HEK293T (cell line): ENCODE measurements at regions not wholly inside any gene's neighbourhood (a gene's known extent, or its start where the extent isn't known, plus 50 kb on each side); places are given as distances from the start of the nearest gene placed in this dataset.
"Not testable (repeated sequence)": the region's sequence is repeated elsewhere in the genome, so short reads cannot be mapped to it uniquely, and the experiment has no call there.

ENCODE experiments used
- CTCF ChIA-PET: fragments of 350-600 bp; formaldehyde crosslinking; extraction: SDS; loops from one replicate; lab custom pipeline; 2021; ENCODE audit warnings: antibody characterized with exemption, inconsistent platforms; lab: Yijun Ruan, JAX
- POLR2A ChIA-PET: fragments of 350-600 bp; formaldehyde crosslinking; extraction: SDS; loops from one replicate; lab custom pipeline; 2020; ENCODE audit warnings: antibody characterized with exemption, inconsistent platforms; lab: Yijun Ruan, JAX
- DNase-seq: peaks from one replicate; pipeline ENCODE4 v3.0.0; 2012; ENCODE audit warnings: mixed read lengths; ENCODE audit errors: extremely low spot score
- ARNT ChIP-seq: fragments of 450-650 bp; IDR thresholded peaks from 2 replicates; pipeline ENCODE4 v1.6.1; 2017; ENCODE audit warnings: mild to moderate bottlenecking
- BHLHE40 ChIP-seq: fragments of 450-650 bp; IDR thresholded peaks from 2 replicates; pipeline ENCODE4 v1.6.1; 2016; ENCODE audit warnings: mild to moderate bottlenecking, moderate library complexity, borderline replicate concordance
- CTBP1 ChIP-seq: fragments of 450-650 bp; IDR thresholded peaks from 2 replicates; pipeline ENCODE4 v1.6.1; 2016; ENCODE audit warnings: borderline replicate concordance
- ELF4 ChIP-seq: fragments of 450-650 bp; IDR thresholded peaks from 2 replicates; pipeline ENCODE4 v1.6.1; 2017; ENCODE audit warnings: antibody characterized with exemption
- FOXA1 ChIP-seq: fragments of 450-650 bp; IDR thresholded peaks from 2 replicates; pipeline ENCODE4 v1.6.1; 2016; ENCODE audit warnings: mild to moderate bottlenecking
- FOXK2 ChIP-seq: fragments of 450-650 bp; IDR thresholded peaks from 2 replicates; pipeline ENCODE4 v1.6.1; 2016; ENCODE audit warnings: mild to moderate bottlenecking
- FOXM1 ChIP-seq: fragments of 450-650 bp; IDR thresholded peaks from 2 replicates; pipeline ENCODE4 v1.6.1; 2017; ENCODE audit warnings: mild to moderate bottlenecking, borderline replicate concordance
- HDGF ChIP-seq: fragments of 450-650 bp; IDR thresholded peaks from 2 replicates; pipeline ENCODE4 v1.6.1; 2017; ENCODE audit warnings: antibody characterized with exemption, borderline replicate concordance
- L3MBTL2 ChIP-seq: fragments of 450-650 bp; conservative IDR thresholded peaks from 2 replicates; pipeline ENCODE4 v1.6.1; 2016; ENCODE audit warnings: mild to moderate bottlenecking
- LEF1 ChIP-seq: fragments of 450-650 bp; IDR thresholded peaks from 2 replicates; pipeline ENCODE4 v1.6.1; 2017; ENCODE audit warnings: mild to moderate bottlenecking, borderline replicate concordance
- NFRKB ChIP-seq: fragments of 450-650 bp; IDR thresholded peaks from 2 replicates; pipeline ENCODE4 v1.6.1; 2016; ENCODE audit warnings: mild to moderate bottlenecking, moderate library complexity
- SP1 ChIP-seq: fragments of 450-650 bp; IDR thresholded peaks from 2 replicates; pipeline ENCODE4 v1.6.1; 2017
- SUZ12 ChIP-seq: fragments of 450-650 bp; IDR thresholded peaks from 2 replicates; pipeline ENCODE4 v1.6.1; 2016; ENCODE audit warnings: mild to moderate bottlenecking
- TARDBP ChIP-seq: fragments of 450-650 bp; IDR thresholded peaks from 2 replicates; pipeline ENCODE4 v1.6.1; 2016
- ZNF384 ChIP-seq: fragments of 450-650 bp; IDR thresholded peaks from 2 replicates; pipeline ENCODE4 v1.6.1; 2016
- TF ChIP-seq, protein P1 (sequence below): fragments of 450-650 bp; IDR thresholded peaks from 2 replicates; pipeline ENCODE4 v1.6.1; 2016

GRCh38 chrX:94686071-94686470, 1012.1 kb downstream of the FAM133A start:
- TF ChIP-seq, protein P1, sequence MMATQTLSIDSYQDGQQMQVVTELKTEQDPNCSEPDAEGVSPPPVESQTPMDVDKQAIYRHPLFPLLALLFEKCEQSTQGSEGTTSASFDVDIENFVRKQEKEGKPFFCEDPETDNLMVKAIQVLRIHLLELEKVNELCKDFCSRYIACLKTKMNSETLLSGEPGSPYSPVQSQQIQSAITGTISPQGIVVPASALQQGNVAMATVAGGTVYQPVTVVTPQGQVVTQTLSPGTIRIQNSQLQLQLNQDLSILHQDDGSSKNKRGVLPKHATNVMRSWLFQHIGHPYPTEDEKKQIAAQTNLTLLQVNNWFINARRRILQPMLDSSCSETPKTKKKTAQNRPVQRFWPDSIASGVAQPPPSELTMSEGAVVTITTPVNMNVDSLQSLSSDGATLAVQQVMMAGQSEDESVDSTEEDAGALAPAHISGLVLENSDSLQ, result no peak
- no peak for TF ChIP-seq FOXM1
- TF ChIP-seq FOXA1, result no peak
- TF ChIP-seq SUZ12, result no peak
- TF ChIP-seq LEF1, result no peak
- TF ChIP-seq FOXK2, result no peak
- no peak for TF ChIP-seq L3MBTL2
- TF ChIP-seq SP1, result no peak
- CTCF ChIA-PET, result no interaction called here
- no peak for DNase-seq
- POLR2A ChIA-PET, result no interaction called here

GRCh38 chrX:94695910-94696309, 1021.9 kb downstream of the FAM133A start:
- TF ChIP-seq L3MBTL2, result no peak

DNA sequence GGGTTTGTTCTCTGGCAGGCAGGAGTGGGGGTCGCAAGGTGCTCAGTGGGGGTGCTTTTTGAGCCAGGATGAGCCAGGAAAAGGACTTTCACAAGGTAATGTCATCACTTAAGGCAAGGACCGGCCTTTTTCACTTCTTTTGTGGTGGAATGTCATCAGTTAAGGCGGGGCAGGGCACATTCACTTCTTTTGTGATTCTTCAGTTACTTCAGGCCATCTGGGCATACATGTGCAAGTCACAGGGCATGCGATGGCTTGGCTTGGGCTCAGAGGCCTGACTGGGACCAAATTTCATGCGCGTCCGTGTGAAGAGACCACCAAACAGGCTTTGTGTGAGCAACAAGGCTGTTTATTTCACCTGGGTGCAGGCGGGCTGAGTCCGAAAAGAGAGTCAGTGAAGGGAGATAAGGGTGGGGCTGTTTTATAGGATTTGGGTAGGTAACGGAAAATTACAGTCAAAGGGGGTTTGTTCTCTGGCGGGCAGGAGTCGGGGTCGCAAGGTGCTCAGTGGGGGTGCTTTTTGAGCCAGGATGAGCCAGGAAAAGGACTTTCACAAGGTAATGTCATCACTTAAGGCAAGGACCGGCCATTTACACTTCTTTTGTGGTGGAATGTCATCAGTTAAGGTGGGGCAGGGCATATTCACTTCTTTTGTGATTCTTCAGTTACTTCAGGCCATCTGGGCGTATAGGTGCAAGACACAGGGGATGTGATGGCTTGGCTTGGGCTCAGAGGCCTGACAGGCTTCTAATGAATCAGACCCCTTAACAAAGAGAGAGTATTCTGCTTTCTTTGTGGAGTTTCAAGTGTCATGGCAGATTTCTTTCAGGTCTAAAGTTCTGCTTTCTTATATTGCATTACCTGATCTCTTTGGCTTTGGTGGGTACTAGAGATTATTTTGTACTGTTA, 1030.6 kb downstream of the FAM133A start:
- DNase-seq, CTCF ChIA-PET, POLR2A ChIA-PET: not testable (repeated sequence)

More at GRCh38 chrX:94695910-94696309, 1021.9 kb downstream of the FAM133A start:
- ChIA-PET CTCF (no interaction called here), POLR2A (no interaction called here)
- DNase-seq, result no peak

GRCh38 chrX:94721386-94721785, 1047.4 kb downstream of the FAM133A start:
- POLR2A ChIA-PET, result no interaction called here

DNA sequence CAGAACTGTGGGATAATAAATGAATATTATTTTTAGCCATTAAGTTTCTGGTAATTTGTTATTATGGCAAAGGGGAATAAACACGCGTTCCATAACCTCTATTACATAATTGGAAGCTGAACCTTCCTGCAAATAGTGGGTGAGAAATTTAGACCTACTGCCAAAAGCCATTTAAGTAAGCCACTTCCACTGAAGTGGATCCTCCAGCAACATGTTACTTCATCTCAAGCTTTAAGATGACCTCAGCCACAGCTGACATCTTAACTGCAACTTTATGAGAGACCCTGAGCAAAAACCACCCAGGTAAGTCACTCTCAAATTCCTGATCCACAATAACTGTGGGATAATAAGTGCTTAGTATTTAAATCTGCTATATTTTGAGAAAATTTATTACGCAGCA, 1048.6 kb downstream of the FAM133A start:
- CTCF ChIA-PET, result no interaction called here
- TF ChIP-seq FOXM1 (no peak), TARDBP (no peak), ARNT (no peak), FOXA1 (no peak)
- POLR2A ChIA-PET, result no interaction called here
- no peak for DNase-seq

More at GRCh38 chrX:94721386-94721785, 1047.4 kb downstream of the FAM133A start:
- TF ChIP-seq FOXM1 (no peak), TARDBP (no peak), CTBP1 (no peak), HDGF (no peak), SP1 (no peak), NFRKB (no peak), ZNF384 (no peak), FOXA1 (no peak), ELF4 (no peak)
- TF ChIP-seq, protein P1, result no peak
- CTCF ChIA-PET, result no interaction called here
- no peak for DNase-seq

- ChIA-PET POLR2A (no interaction called here), CTCF (no interaction called here)
- DNase-seq, result no peak
- TF ChIP-seq ARNT, result no peak
- no peak for TF ChIP-seq TARDBP
- TF ChIP-seq L3MBTL2, result no peak
- no peak for TF ChIP-seq ZNF384
- TF ChIP-seq LEF1, result no peak
- no peak for TF ChIP-seq BHLHE40
- no peak for TF ChIP-seq FOXM1
- TF ChIP-seq SUZ12, result no peak
- TF ChIP-seq FOXA1, result no peak
- TF ChIP-seq SP1, result no peak
Measured at GRCh38 chrX:94742772-94743171, 1068.8 kb downstream of the FAM133A start.

DNA sequence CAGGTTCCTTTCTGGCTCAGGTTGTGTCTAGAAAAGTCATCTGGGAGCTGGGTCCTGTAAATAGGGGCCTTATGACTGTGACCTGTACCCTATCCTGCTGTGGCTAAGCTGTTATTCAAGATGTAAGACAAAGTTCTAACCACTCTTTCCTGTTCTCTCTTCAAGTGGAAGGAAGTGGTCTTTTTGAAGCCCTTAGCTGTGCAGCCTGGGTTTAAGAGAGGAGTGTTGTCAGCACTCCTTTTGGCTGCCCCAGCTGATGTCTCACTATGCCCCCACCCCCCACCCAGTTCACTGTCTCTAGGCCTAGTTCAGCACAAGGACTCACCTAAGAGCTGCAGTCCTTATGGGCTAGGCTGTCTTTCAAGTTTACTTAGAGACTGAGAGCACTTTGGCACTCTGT, 1069.5 kb downstream of the FAM133A start:
- POLR2A ChIA-PET, result no interaction called here
- no peak for DNase-seq
- TF ChIP-seq FOXM1 (no peak), FOXA1 (no peak), L3MBTL2 (no peak), SP1 (no peak), ELF4 (no peak), TARDBP (no peak)

GRCh38 chrX:94744786-94745185, 1070.8 kb downstream of the FAM133A start:
- CTCF ChIA-PET, result no interaction called here
- DNase-seq, result no peak
- TF ChIP-seq HDGF (no peak), ARNT (no peak), CTBP1 (no peak), SP1 (no peak), FOXA1 (no peak), LEF1 (no peak), TARDBP (no peak), FOXK2 (no peak), BHLHE40 (no peak), FOXM1 (no peak), NFRKB (no peak), L3MBTL2 (no peak), ELF4 (no peak), SUZ12 (no peak), ZNF384 (no peak)
- TF ChIP-seq, protein P1, result no peak
- POLR2A ChIA-PET, result no interaction called here

More for the DNA sequence above, 1069.5 kb downstream of the FAM133A start:
- CTCF ChIA-PET, result no interaction called here
